Mesenteric fat pad (tissue), 1 donor: ENCODE measurements at regions not wholly inside any gene's neighbourhood (a gene's known extent, or its start where the extent isn't known, plus 50 kb on each side); places are given as distances from the start of the nearest gene placed in this dataset.
"Not testable (repeated sequence)": the region's sequence is repeated elsewhere in the genome, so short reads cannot be mapped to it uniquely, and the experiment has no call there.

Experiments used
- DNase-seq: peaks from one replicate; pipeline ENCODE4 v3.0.0-alpha.2; 2020; ENCODE audit warnings: low spot score
- donor health status: DM: yes; HTN: yes; CAD: no.

GRCh38 chr7:6882321-6882721 is 56.2 kb upstream of the CCZ1B start:
- not testable (repeated sequence) for DNase-seq

- DNase-seq = not testable (repeated sequence)
These were observed 57.7 kb upstream of the CCZ1B start for GRCh38 chr7:6883756-6884155.

GRCh38 chr7:6886198-6886597 is 60.1 kb upstream of the CCZ1B start:
- no peak for DNase-seq

DNA sequence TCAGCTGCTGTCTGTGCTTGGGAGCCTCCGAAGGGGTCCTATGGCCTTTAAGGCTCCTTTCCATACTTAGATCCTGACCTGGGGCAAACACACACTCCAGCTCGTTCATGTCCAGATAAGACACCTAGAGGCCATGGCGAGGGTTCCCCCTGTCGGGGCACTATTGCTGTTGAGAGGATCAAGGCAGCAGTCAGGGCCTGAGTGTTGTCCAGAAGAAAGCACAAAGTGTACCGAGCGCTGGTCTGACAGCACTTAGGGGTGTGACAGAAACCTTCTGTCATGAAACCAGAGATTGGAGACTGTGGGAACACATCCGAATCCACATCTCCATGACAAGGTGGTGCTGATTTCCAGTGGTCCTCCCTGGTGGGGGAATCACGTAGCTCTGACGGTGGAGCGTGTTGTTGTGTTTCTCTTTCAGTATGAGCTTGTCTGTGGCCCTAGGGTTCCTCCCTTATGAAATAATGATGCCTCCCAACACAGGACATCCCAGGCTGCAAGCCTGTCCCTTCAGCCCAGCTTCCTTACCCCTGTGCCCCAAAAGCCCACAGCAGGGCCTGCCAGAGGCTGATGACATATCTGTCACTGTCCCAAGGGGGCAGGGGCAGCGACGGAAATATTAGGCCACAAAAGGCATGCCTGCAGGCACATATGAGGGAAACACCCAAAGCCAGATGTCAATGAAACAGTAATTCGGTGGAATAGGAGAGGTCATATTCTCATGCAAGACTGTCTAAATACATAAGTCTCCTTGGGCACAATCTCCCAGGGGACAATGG is 62.4 kb upstream of the CCZ1B start:
- not testable (repeated sequence) for DNase-seq

GRCh38 chr7:6889252-6889812 is 63.3 kb upstream of the CCZ1B start:
- no peak for DNase-seq

- not testable (repeated sequence) for DNase-seq
These were observed 76.0 kb upstream of the CCZ1B start for GRCh38 chr7:6902097-6902518.

GRCh38 chr7:6903289-6903688 is 77.2 kb upstream of the CCZ1B start:
- DNase-seq = not testable (repeated sequence)

GRCh38 chr7:6903792-6904191 is 77.7 kb upstream of the CCZ1B start:
- not testable (repeated sequence) for DNase-seq

- DNase-seq = no peak
These were observed 91.2 kb upstream of the CCZ1B start for GRCh38 chr7:6917258-6917657.

GRCh38 chr7:6919169-6919568 is 93.1 kb upstream of the CCZ1B start:
- not testable (repeated sequence) for DNase-seq

DNA sequence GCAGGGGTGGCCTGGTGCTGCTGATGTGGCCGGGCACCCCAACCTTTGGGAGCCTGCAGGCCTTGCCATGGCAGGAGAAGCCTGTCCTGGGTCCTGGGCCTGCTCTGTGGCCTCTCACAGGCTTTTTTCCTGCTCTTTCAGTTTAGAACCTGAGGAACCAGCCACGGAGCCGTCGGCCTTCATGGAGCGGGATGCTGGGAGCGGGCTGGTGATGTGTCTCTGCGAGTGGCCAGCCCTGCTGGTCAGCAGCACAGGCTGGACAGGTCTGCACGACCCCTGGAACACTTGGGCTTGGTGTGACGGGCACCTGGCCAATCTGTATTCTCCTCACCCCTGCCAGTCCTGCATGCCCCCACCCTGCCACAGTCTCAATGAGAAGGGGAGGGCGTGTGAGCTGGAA is 98.4 kb upstream of the CCZ1B start:
- not testable (repeated sequence) for DNase-seq

GRCh38 chr7:6926193-6927174 is 100.4 kb upstream of the CCZ1B start:
- not testable (repeated sequence) for DNase-seq

DNA sequence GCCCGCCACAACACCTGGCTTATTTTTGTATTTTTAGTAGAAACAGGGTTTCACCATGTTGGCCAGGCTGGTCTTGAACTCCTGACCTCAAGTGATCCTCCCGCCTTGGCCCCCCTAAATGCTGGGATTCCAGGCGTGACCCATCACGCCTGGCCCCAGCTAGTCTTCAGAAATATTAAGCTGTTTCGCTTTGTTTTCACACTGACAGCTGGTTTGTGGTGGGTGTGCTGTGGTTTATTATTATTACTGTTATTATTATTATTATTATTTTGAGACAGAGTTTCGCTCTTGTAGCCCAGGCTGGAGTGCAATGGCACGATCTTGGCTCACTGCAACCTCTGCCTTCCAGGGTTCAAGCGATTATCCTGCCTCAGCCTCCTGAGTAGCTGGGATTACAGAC is 101.6 kb upstream of the CCZ1B start:
- not testable (repeated sequence) for DNase-seq

GRCh38 chr7:6929588-6929987 is 103.5 kb upstream of the CCZ1B start:
- DNase-seq = not testable (repeated sequence)

- not testable (repeated sequence) for DNase-seq
These were observed 104.1 kb upstream of the CCZ1B start for GRCh38 chr7:6930081-6930635.

DNA sequence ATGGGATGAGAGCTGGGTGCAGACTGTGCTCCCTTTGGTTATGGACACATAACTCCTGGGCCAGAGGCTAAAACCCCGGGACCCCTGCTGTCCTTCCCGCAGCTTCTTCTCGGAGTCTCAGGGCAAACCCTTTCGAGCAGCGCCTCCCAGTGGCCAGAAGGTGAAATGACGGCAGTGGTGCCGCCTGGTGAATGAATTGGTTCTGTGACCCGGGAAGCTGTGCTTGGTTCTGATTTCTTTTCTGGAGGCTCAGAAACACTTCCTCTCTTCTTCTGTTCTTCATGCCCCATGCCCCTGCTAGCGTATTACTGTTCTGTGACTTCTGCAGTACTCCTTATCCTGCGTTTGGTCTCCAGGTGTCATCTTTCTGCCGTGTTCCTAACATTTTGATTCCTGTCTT is 104.7 kb upstream of the CCZ1B start:
- DNase-seq = not testable (repeated sequence)

DNA sequence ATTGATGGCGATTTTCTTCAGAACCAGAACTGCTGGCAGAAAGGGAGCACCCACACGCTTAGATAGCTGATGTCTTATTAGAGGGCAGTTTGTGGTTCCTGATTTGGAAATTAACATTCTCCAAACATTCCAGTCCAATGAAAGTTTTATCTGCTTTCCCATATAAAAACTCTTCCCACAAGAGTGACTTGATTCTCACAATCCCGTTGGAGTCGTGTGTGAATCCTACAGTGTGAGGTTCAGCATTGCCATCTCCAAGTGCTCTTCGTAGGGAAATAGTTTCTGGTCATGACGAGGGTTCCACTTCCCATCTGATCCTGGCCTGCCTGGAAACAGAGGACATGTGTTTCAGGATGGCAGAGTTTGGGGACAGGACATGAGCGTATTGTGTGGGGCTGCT is 105.4 kb upstream of the CCZ1B start:
- not testable (repeated sequence) for DNase-seq

DNA sequence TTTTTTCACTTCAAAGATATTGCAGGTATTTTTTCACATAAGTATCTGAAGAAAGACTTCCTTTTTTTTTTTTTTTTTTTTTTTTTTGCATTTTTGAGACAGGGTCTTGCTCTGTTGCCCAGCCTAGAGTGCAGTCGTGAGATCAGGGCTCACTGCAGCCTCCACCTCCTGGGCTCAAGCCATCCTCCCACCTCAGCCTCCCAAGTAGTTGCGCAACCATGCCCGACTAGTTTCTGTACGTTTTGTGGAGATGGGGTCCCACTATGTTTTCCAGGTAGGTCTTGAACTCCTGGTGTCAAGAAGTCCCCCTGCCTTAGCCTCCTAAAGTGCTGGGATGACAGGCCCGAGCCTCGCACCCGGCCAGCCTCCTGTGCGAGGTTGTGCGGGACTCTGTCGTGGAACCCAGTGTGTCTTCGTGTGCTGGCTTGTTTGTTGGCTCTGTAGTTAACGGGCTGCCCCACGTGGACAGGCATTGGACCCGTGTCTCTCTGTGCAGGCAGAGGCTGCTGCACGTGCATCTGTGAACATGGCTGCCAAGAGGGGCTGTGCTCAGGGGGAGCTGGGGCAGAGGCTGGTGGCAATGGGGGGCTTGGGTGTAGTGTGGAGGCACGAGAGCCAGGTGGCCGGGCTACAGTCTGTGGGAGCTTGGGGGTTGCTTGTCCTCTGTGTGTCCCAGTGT is 108.0 kb upstream of the CCZ1B start:
- not testable (repeated sequence) for DNase-seq

GRCh38 chr7:6934981-6935380 is 108.9 kb upstream of the CCZ1B start:
- DNase-seq = no peak

DNA sequence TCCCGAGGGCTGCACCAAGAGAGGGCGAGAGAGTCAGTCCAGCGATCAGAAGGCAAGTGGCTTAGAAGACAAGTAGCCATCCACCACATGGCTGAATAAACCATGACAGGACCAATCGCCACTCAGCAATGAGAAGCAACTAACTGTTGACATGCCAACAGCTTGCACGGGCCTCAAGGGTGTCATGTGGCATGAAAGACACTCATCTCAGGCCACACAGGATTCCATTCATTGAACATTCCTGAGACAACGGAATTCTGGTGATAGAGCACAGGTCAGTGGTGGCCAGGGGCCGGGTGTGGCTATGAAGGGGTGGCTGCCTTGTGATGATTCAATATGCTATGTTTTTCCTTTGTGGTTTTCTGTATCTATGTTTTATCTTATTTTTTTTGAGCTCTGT is 110.6 kb upstream of the CCZ1B start:
- not testable (repeated sequence) for DNase-seq

GRCh38 chr7:6937746-6938145 is 111.7 kb upstream of the CCZ1B start:
- not testable (repeated sequence) for DNase-seq
